Fibroblast of the conjunctiva (primary cell): ENCODE measurements at regions not wholly inside any gene's neighbourhood (a gene's known extent, or its start where the extent isn't known, plus 50 kb on each side); places are given as distances from the start of the nearest gene placed in this dataset.

Source experiments
- DNase-seq: peaks from one replicate; pipeline ENCODE4 v3.0.0-alpha.2; 2010; ENCODE audit warnings: low read depth

GRCh38 chr18:67973916-67974315 is 457.4 kb upstream of the DSEL start:
- no peak for DNase-seq

DNA sequence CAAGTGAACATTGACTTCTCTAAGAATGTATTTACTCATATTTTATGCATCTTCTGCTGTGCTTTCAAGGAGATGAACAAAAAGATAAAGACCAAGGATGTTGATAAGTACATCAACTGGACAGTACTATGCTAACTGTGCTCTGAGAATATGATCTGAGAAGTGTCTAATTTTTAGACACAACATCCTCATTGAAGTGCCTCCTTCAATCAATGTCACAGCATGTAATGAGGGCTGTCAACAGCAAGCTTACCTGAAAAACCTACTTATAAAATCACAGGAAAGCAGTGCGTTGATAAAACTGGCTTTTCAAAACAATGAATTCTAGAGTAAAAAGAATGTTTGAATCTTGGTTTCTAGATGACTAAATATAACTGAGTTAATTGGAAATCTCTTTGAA is 452.9 kb upstream of the DSEL start:
- DNase-seq, result no peak

GRCh38 chr18:67966224-67966623 is 449.7 kb upstream of the DSEL start:
- no peak for DNase-seq

GRCh38 chr18:67964462-67964861 is 447.9 kb upstream of the DSEL start:
- no peak for DNase-seq

- DNase-seq, result no peak
Measured at GRCh38 chr18:67961701-67962440, 445.4 kb upstream of the DSEL start.

- DNase-seq, result no peak
Measured at GRCh38 chr18:67957684-67958083, 441.2 kb upstream of the DSEL start.

DNA sequence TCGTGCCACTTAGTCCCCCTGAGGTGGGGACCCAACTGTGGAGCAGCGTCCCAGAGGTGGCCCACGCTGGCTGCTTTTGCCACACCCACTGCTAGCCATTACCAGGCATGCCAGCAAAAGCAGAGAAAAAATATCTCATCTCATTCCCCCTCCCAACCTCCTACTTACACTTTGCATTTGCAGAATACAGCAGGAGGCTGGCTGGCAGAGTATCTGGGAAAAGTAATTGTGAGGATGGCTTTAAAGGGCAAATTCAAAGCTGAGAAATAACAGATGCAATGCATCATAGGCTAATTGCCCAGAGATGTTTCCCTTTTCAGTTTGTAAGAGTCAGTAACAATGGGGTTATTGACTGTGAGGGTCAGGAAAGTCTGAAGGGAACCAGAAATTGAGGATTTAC is 438.1 kb upstream of the DSEL start:
- DNase-seq, result no peak

DNA sequence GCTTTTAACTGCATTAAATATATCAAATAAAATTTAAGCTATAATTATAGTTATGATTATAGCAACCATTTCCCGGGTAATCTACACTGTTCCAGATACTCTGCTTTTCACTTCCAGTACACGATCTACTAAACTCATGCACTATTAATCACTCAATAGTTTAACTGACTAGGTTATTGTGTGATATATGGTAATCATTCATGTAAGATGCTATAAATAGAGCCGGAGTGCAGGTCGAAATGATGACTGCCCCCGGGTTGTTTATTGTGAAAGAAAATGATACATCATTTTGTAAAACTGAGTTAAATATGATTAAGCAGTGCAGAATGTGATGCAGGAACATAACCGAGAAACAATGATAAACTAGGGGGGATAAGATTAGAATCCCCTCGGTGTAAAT is 434.6 kb upstream of the DSEL start:
- DNase-seq, result no peak

GRCh38 chr18:67938660-67939059 is 422.1 kb upstream of the DSEL start:
- peak; percentile 30 for DNase-seq

DNA sequence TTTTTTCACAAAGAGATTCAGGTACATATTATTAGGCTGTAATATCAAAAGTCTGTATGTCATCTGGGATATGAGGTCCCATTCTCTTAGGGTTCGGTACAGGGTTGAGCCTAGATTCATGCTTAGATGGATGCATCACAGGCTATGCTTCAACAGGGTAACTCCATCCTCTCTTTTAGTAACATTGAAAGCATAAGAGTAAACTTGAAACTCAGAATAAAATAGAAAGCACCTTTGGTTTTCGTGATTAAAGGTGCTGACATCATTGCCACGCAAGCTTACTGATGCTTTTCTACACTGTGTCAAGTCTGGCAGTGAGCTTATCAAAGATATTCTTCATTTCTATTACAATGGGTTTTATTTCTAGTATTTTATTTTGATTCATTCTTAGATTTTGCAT is 419.1 kb upstream of the DSEL start:
- no peak for DNase-seq

- no peak for DNase-seq
Measured at GRCh38 chr18:67933271-67933670, 416.8 kb upstream of the DSEL start.

DNA sequence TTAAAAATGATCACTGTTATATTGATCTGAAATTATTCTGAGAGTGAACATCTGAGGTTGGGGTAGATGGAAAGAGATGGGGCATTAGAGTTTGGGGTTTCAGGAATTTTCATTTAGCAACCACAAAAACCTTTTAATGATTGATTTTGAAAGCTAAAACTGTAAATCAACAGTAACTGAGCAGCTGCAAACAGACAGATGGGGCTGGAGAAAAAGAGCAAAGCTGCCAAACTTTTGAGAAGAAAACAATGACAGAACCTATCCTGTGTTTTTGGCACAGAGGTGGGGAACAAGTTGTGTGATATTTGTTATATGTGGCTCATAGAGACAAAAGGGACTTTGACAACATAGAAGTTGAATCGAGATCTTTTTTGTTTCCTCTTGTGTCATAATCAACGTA is 415.8 kb upstream of the DSEL start:
- no peak for DNase-seq

DNA sequence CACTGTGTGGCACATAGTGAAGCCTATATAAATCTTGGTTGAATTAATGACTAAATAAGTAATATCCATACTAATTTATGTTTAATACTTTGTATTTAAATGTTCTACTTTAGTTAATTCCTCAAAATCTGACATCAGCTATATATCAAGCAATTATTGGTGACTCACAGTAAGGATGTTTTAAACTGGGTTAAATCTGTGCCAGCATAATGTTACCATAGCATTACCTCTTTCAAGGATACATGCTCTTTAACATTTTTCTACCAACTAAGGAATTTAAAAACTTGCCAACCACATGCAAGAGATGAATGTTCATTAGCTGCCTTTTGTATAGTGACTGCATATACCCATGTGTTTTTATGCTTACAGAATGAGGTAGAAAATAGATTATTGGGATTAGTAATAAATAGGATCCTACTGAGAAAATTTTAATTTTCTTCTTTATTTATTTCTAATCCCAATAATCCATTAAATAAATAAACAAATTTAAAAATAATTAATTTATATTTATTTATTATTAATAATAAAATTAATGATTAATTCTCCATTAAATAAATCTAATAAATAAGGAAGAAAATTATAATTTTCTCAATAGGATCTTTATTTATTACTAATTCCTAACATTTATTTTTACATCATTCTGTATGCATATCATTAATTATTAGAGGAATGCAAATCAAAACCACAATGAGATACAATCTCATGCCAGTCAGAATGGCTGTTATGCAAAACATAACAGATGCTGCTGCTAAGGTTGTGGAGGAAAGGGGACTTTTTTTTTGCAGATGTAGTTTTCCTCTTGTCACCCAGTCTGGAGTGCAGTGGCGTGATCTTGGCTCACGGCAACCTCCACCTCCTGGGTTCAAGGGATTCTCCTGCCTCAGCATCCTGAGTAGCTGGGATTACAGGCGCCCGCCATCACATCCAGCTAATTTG is 410.7 kb upstream of the DSEL start:
- no peak for DNase-seq

DNA sequence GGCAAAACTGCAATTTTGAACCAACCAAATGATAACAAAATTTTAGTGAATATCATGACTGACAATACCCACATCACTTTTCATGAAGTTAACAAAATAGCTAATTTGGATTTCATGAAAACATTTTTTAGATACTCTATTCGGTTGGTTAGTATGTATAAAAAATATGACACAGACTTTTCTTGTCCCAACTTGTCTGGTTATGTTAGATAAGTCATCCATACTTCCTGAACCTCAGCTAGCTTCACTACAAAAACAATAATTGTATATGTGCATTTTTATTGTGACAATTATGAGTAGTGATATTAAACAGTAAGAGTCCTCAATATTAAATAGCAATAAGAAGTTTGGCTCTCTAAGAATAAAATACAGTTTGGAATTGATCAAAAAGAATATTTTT is 408.1 kb upstream of the DSEL start:
- no peak for DNase-seq

GRCh38 chr18:67919316-67919715 is 402.8 kb upstream of the DSEL start:
- DNase-seq, result no peak

DNA sequence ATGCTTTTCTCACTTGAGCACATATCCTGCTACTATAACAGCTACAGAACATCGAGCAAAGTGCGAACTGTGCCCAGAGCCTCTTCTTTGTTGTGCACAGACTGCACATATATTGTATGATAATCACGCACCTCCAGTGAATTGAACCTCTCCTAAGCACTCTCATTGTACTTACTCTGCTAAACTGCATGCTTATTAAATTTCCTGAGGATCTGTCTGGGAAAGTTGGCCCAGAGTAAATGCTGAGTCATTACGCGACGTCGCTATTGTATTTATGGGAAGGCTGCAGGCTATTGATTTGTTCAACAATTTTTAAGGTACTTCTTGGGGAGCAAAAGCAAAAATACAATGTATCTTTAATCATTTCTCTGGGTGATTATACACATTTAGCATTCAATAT is 399.6 kb upstream of the DSEL start:
- DNase-seq, result no peak

DNA sequence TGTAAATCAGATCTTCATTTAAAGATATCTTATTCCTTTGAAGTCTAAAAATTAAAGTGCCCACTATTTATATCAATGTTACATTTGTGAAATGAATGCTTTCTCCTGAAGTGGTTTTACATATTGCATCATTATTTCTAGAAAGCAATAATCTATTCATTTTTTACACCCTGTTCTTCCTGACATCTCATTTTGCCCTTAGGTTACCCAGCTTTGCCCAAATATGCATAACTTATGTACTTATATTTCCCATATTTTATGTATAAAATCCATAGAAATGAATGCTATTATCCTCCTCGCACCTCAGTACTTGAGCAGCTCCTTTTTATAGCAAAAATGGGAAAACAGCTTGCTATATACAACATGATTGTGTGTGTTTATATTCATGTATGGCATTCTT is 396.5 kb upstream of the DSEL start:
- no peak for DNase-seq

DNA sequence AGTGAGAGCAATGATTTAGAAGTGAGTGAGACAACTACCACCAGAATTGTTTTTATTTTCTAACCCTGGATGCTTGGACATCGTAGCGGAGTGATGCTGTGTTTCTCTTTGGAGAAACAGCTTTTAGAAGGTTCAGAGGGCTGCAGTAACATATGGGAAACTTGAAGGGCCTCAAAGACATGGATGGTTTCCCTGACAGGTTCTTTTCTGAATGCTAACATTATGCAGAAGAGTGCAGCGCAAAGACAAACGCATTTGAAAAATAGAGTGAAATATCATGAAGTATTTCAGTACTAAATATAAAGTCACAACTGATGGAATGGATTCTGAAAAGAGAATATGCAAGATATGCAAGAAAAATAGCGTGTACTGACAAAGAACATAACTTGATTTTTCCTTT is 385.1 kb upstream of the DSEL start:
- DNase-seq, result no peak

- no peak for DNase-seq
Measured at GRCh38 chr18:67896451-67896850, 379.9 kb upstream of the DSEL start.

GRCh38 chr18:67893916-67894315 is 377.4 kb upstream of the DSEL start:
- no peak for DNase-seq

DNA sequence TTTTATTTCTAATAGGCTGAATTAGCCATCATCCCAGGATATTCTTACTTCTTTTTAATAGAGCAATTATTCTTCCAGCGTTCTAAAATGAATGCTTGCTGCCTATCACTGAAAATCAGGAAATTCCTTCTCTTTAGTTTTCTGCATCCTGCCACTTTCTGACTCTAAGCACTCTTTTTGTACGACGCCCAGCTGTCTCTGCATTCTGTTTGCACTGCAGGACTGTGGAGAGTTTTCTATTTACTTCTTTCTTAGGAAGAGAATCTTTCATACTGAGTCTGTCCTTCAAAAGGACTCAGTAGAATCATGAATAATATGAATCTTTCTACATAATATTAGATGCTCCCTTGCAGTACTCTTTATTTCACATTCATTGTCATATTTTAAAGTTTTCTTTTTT is 360.4 kb upstream of the DSEL start:
- no peak for DNase-seq

GRCh38 chr18:67875944-67876343 is 359.4 kb upstream of the DSEL start:
- no peak for DNase-seq

DNA sequence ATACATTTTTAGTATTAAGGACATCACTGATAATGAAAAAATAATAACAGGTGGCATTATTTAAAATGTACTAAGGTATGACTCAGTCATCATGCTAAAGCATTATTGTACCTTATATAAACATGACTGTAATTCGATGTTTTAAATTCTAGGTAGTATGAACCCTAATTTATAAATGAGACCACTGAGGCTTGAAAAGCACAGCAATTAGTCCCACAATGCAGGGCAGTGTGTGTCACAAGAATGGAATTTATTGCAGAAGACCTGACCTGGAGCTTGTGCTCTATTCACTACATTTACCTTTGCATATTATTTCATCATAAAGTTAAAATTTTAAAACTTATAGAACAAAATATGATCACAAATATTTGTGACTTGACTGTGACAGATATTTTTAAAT is 358.5 kb upstream of the DSEL start:
- no peak for DNase-seq

- DNase-seq, result no peak
Measured at GRCh38 chr18:67865400-67865799, 348.9 kb upstream of the DSEL start.
